Panc1 (cell line): ENCODE measurements at regions not wholly inside any gene's neighbourhood (a gene's known extent, or its start where the extent isn't known, plus 50 kb on each side); places are given as distances from the start of the nearest gene placed in this dataset.

Experiments
- ATAC-seq: fragments of 200-7000 bp; cut with Tn5 transposase; 2 replicates; pipeline ENCODE4 v1.9.1; 2020; ENCODE audit warnings: mild to moderate bottlenecking, moderate library complexity
- BruUV-seq: library from RNA; stranded (reverse); fragments of 400-500 nt; replicated peaks from 2 replicates; lab custom pipeline; 2021; lab: Mats Ljungman, UMichigan
- CTCF ChIA-PET: fragments of 300-600 bp; sonication (Branson Sonifier 250); formaldehyde crosslinking; loops from one replicate; lab custom pipeline; 2022; ENCODE audit warnings: antibody characterized with exemption; lab: Charles Lee
- POLR2A ChIA-PET: fragments of 300-600 bp; sonication (Branson Sonifier 250); formaldehyde crosslinking; loops from one replicate; lab custom pipeline; 2022; ENCODE audit warnings: antibody characterized with exemption; lab: Charles Lee
- DNase-seq: peaks from one replicate; pipeline ENCODE4 v3.0.0-alpha.2; 2010; ENCODE audit warnings: low read depth, low spot score
- H3K27ac ChIP-seq: 2 replicates; pipeline ENCODE4 v1.5.1; 2011; ENCODE audit warnings: mild to moderate bottlenecking, low read length, inconsistent platforms
- H3K27me3 ChIP-seq: fragments of 200-500 bp; sonication (Bioruptor generic); 2 replicates; pipeline ENCODE4 v1.6.0; 2014; ENCODE audit warnings: low read length, inconsistent platforms; ENCODE audit not compliant: control insufficient read depth, insufficient read depth
- H3K36me3 ChIP-seq: fragments of 200-500 bp; sonication (Bioruptor generic); 2 replicates; pipeline ENCODE4 v1.5.1; 2014; ENCODE audit warnings: inconsistent platforms, mild to moderate bottlenecking, low read length, moderate library complexity; ENCODE audit not compliant: control insufficient read depth, insufficient read depth
- H3K4me1 ChIP-seq: 2 replicates; pipeline ENCODE4 v1.5.1; 2011; ENCODE audit warnings: inconsistent platforms, mild to moderate bottlenecking, low read length, moderate library complexity; ENCODE audit not compliant: control insufficient read depth, insufficient read depth
- H3K4me3 ChIP-seq, 2 experiments: 2 replicates each; pipeline ENCODE4 v1.5.1; 2011 to 2012; ENCODE audit warnings: low read depth in 2 of 2, low read length in 2 of 2, mild to moderate bottlenecking in 2 of 2, inconsistent platforms in 1 of 2, moderate library complexity in 1 of 2
- H3K9me3 ChIP-seq: fragments of 200-500 bp; sonication (Bioruptor generic); 2 replicates; pipeline ENCODE4 v1.5.1; 2014; ENCODE audit warnings: low read depth, mild to moderate bottlenecking, inconsistent platforms, low read length, moderate library complexity; ENCODE audit not compliant: control insufficient read depth, insufficient read depth
- POLR2AphosphoS5 ChIP-seq: IDR thresholded peaks from 2 replicates; pipeline ENCODE4 v1.6.1; 2012; ENCODE audit warnings: mild to moderate bottlenecking, low read depth, low read length, moderate library complexity
- REST ChIP-seq, 2 experiments: IDR thresholded peaks; 2 replicates each; pipeline ENCODE4 v1.6.1; 2011 to 2012; ENCODE audit warnings: low read depth in 2 of 2, control low read depth in 1 of 2, low read length in 1 of 2, mild to moderate bottlenecking in 1 of 2, moderate library complexity in 1 of 2; ENCODE audit not compliant: insufficient read depth in 1 of 2
- SIN3A ChIP-seq: IDR thresholded peaks from 2 replicates; pipeline ENCODE4 v1.6.1; 2012; ENCODE audit warnings: low read depth, mild to moderate bottlenecking, low read length, moderate library complexity, borderline replicate concordance; ENCODE audit not compliant: insufficient read depth
- TCF7L2 ChIP-seq: IDR thresholded peaks from 2 replicates; pipeline ENCODE4 v1.6.1; 2011; ENCODE audit warnings: mild to moderate bottlenecking, low read depth, low read length, inconsistent platforms
- in situ Hi-C: cut with HindIII; loops from 2 replicates; pipeline ENCODE4 v1.10.0; 2016; ENCODE audit warnings: low sequenced_read_pairs, low pct_unique_long_range_greater_than_20kb
- intact Hi-C: fragments of 100-400 bp; cut with micrococcal nuclease; formaldehyde crosslinking; loops from one replicate; pipeline ENCODE4 v1.10.0; 2022; ENCODE audit not compliant: unreplicated experiment
- TF ChIP-seq, protein P1 (sequence below): fragments of 450-650 bp; IDR thresholded peaks from 2 replicates; pipeline ENCODE4 v1.5.1; 2017; ENCODE audit warnings: mild to moderate bottlenecking

GRCh38 chr9:110146373-110146772 lies 61.6 kb downstream of the C9orf152 start:
- Histone ChIP-seq H3K4me1 (no peaks in the 10 kb centered on the region), H3K9me3 (no peaks in the 10 kb centered on the region), H3K4me3 (no peak overlapping the region), H3K27me3 (no peaks in the 10 kb centered on the region), H3K27ac (no peak overlapping the region), H3K36me3 (no peaks in the 10 kb centered on the region)
- in situ Hi-C loops, result no loop called here
- TF ChIP-seq SIN3A (no peak), POLR2AphosphoS5 (no peak), REST (IDR thresholded peaks at IDR 0.05; ENCODE audit: insufficient read depth in 1 of 2, low read depth in 2 of 2, low read length in 1 of 2) (no peak), TCF7L2 (no peak)
- TF ChIP-seq, protein P1, sequence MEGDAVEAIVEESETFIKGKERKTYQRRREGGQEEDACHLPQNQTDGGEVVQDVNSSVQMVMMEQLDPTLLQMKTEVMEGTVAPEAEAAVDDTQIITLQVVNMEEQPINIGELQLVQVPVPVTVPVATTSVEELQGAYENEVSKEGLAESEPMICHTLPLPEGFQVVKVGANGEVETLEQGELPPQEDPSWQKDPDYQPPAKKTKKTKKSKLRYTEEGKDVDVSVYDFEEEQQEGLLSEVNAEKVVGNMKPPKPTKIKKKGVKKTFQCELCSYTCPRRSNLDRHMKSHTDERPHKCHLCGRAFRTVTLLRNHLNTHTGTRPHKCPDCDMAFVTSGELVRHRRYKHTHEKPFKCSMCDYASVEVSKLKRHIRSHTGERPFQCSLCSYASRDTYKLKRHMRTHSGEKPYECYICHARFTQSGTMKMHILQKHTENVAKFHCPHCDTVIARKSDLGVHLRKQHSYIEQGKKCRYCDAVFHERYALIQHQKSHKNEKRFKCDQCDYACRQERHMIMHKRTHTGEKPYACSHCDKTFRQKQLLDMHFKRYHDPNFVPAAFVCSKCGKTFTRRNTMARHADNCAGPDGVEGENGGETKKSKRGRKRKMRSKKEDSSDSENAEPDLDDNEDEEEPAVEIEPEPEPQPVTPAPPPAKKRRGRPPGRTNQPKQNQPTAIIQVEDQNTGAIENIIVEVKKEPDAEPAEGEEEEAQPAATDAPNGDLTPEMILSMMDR, result no peak
- ATAC-seq (no peak), DNase-seq (no peak)
- ChIA-PET POLR2A (interaction anchor here (0.6 to 1.2 kb wide), 2 partner anchors 8 to 582 kb away, joined by 4 to 9 read pairs; no protein-coding TSS in a partner anchor), CTCF (no interaction called here)
- intact Hi-C loops, result no loop called here
- BruUV-seq, result no TSS peak

DNA sequence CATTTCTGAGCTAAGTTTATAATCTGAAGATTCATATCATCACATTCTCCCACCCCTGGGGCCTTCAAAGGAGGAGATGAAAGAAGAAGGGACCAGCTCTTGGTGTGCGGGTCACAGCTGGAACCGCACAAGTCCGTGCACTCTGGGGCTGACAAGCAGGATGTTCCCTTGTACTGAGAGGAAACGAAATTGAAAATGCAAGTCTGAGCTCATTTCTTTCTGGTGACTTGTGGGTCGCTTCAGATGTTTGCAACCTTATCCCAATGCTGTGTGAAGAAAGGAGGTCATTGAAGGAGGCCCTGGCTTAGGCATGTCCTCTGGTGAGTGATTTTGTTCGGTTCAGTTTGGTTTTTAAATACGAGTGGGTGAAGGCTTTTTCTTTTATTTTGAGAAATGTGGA lies 59.6 kb downstream of the C9orf152 start:
- intact Hi-C loops, result no loop called here
- no peak overlapping the region for H3K27ac ChIP-seq
- TF ChIP-seq TCF7L2, result no peak
- H3K27me3 ChIP-seq, result no peaks in the 10 kb centered on the region
- no TSS peak for BruUV-seq
- no peaks in the 10 kb centered on the region for H3K4me1 ChIP-seq
- DNase-seq (no peak), ATAC-seq (no peak)
- no peak overlapping the region for H3K4me3 ChIP-seq
- no peaks in the 10 kb centered on the region for H3K36me3 ChIP-seq
- H3K9me3 ChIP-seq, result no peaks in the 10 kb centered on the region
- ChIA-PET POLR2A (no interaction called here), CTCF (no interaction called here)
- in situ Hi-C loops, result no loop called here

- POLR2A ChIA-PET, result no interaction called here
- H3K27ac ChIP-seq, result no peak overlapping the region
- TF ChIP-seq TCF7L2, result no peak
- H3K9me3 ChIP-seq, result no peaks in the 10 kb centered on the region
- H3K27me3 ChIP-seq, result no peaks in the 10 kb centered on the region
- CTCF ChIA-PET, result no interaction called here
- no TSS peak for BruUV-seq
- no peak overlapping the region for H3K4me3 ChIP-seq
- no peaks in the 10 kb centered on the region for H3K36me3 ChIP-seq
- no peak for DNase-seq
- in situ Hi-C loops, result no loop called here
- ATAC-seq, result no peak
- H3K4me1 ChIP-seq, result no peaks in the 10 kb centered on the region
- intact Hi-C loops, result no loop called here
Observed at GRCh38 chr9:110148891-110149290, 59.1 kb downstream of the C9orf152 start.
